ENCODE measurements at regions not wholly inside any gene's neighbourhood (a gene's known extent, or its start where the extent isn't known, plus 50 kb on each side); places are given as distances from the start of the nearest gene placed in this dataset.

- no peaks in the 10 kb centered on the region for H3K9me3 ChIP-seq (ENCODE audit: low read length)
- H3K79me2 ChIP-seq (ENCODE audit: insufficient read depth, low read length): no peaks in the 10 kb centered on the region
- H3K4me3 ChIP-seq (ENCODE audit: low read depth, low read length, poor library complexity, severe bottlenecking): no peak overlapping the region
- H3K36me3 ChIP-seq (ENCODE audit: insufficient read depth, low read length): no peaks in the 10 kb centered on the region
- no peaks in the 10 kb centered on the region for H3K9me2 ChIP-seq (ENCODE audit: low read depth, low read length)
- H3F3A ChIP-seq (ENCODE audit: insufficient read depth, low read length): no peaks in the 10 kb centered on the region
- no peak overlapping the region for H3K4me2 ChIP-seq (ENCODE audit: low read length)
- no peaks in the 10 kb centered on the region for H3K4me1 ChIP-seq (ENCODE audit: insufficient read depth, low read length, severe bottlenecking)
- no peak overlapping the region for H3K27ac ChIP-seq (ENCODE audit: low read depth, low read length, poor library complexity, severe bottlenecking)
- no peak overlapping the region for H2AFZ ChIP-seq (ENCODE audit: low read length)
- TF ChIP-seq EZH2 (IDR thresholded peaks at IDR 0.05; ENCODE audit: borderline replicate concordance, low read length) (no peak), CTCF (IDR thresholded peaks at IDR 0.05; ENCODE audit: low read length) (no peak)
- no peak overlapping the region for H3K9ac ChIP-seq (ENCODE audit: low read length)
- H4K20me1 ChIP-seq (ENCODE audit: insufficient read depth, low read length): no peaks in the 10 kb centered on the region
- no peaks in the 10 kb centered on the region for H3K27me3 ChIP-seq (ENCODE audit: insufficient read depth, low read length)
Observed at GRCh38 chr2:18066066-18066465, 187.6 kb downstream of the KCNS3 start.

- no peak overlapping the region for H3K9ac ChIP-seq (ENCODE audit: low read length)
- no peak overlapping the region for H3K27ac ChIP-seq (ENCODE audit: low read depth, low read length, poor library complexity, severe bottlenecking)
- H3K4me2 ChIP-seq (ENCODE audit: low read length): no peak overlapping the region
- TF ChIP-seq CTCF (IDR thresholded peaks at IDR 0.05; ENCODE audit: low read length) (no peak), EZH2 (IDR thresholded peaks at IDR 0.05; ENCODE audit: borderline replicate concordance, low read length) (no peak)
- H3K9me2 ChIP-seq (ENCODE audit: low read depth, low read length): no peaks in the 10 kb centered on the region
- no peaks in the 10 kb centered on the region for H3K36me3 ChIP-seq (ENCODE audit: insufficient read depth, low read length)
- no peaks in the 10 kb centered on the region for H3K27me3 ChIP-seq (ENCODE audit: insufficient read depth, low read length)
- H3K4me1 ChIP-seq (ENCODE audit: insufficient read depth, low read length, severe bottlenecking): no peaks in the 10 kb centered on the region
- no peaks in the 10 kb centered on the region for H4K20me1 ChIP-seq (ENCODE audit: insufficient read depth, low read length)
- H3K4me3 ChIP-seq (ENCODE audit: low read depth, low read length, poor library complexity, severe bottlenecking): no peak overlapping the region
- no peaks in the 10 kb centered on the region for H3F3A ChIP-seq (ENCODE audit: insufficient read depth, low read length)
- no peaks in the 10 kb centered on the region for H3K79me2 ChIP-seq (ENCODE audit: insufficient read depth, low read length)
- H2AFZ ChIP-seq (ENCODE audit: low read length): no peak overlapping the region
- no peaks in the 10 kb centered on the region for H3K9me3 ChIP-seq (ENCODE audit: low read length)
Observed at GRCh38 chr2:18065249-18065648, 186.8 kb downstream of the KCNS3 start.

- Histone ChIP-seq H2AFZ (ENCODE audit: low read length) (no peak overlapping the region), H3K27me3 (ENCODE audit: insufficient read depth, low read length) (no peaks in the 10 kb centered on the region), H4K20me1 (ENCODE audit: insufficient read depth, low read length) (no peaks in the 10 kb centered on the region), H3K4me1 (ENCODE audit: insufficient read depth, low read length, severe bottlenecking) (no peaks in the 10 kb centered on the region), H3F3A (ENCODE audit: insufficient read depth, low read length) (no peaks in the 10 kb centered on the region), H3K4me2 (ENCODE audit: low read length) (no peak overlapping the region), H3K27ac (ENCODE audit: low read depth, low read length, poor library complexity, severe bottlenecking) (no peak overlapping the region), H3K9me2 (ENCODE audit: low read depth, low read length) (no peaks in the 10 kb centered on the region), H3K9me3 (ENCODE audit: low read length) (no peaks in the 10 kb centered on the region), H3K9ac (ENCODE audit: low read length) (no peak overlapping the region), H3K36me3 (ENCODE audit: insufficient read depth, low read length) (no peaks in the 10 kb centered on the region), H3K79me2 (ENCODE audit: insufficient read depth, low read length) (no peaks in the 10 kb centered on the region), H3K4me3 (ENCODE audit: low read depth, low read length, poor library complexity, severe bottlenecking) (no peak overlapping the region)
- TF ChIP-seq CTCF (IDR thresholded peaks at IDR 0.05; ENCODE audit: low read length) (no peak), EZH2 (IDR thresholded peaks at IDR 0.05; ENCODE audit: borderline replicate concordance, low read length) (no peak)
Observed at GRCh38 chr2:18063826-18064470, 185.5 kb downstream of the KCNS3 start.
